Naive B cell (primary cell): ENCODE measurements at regions not wholly inside any gene's neighbourhood (a gene's known extent, or its start where the extent isn't known, plus 50 kb on each side); places are given as distances from the start of the nearest gene placed in this dataset.
A peak's percentile ranks its signal among the peaks of the same experiment; 100 is the strongest.

ENCODE experiments used
- ATAC-seq, 2 donors: fragments of 150-1000 bp; cut with Tn5 transposase; 2 replicates each; pipeline ENCODE4 v1.10.0; 2021; ENCODE audit warnings: low read depth in 2 of 2, mild to moderate bottlenecking in 2 of 2, moderate library complexity in 2 of 2
- DNase-seq: peaks from one replicate; pipeline ENCODE4 v3.0.0; 2022
- H3K27ac Mint-ChIP-seq, 6 donors: one replicate each; pipeline ENCODE4 v1.8.0; 2020 to 2022; ENCODE audit warnings: mild to moderate bottlenecking in 6 of 6, mixed read lengths in 6 of 6, moderate library complexity in 5 of 6, inconsistent platforms in 2 of 6
- H3K27me3 Mint-ChIP-seq, 3 donors: one replicate each; pipeline ENCODE4 v1.8.0; 2021 to 2022; ENCODE audit warnings: mixed read lengths in 3 of 3, mild to moderate bottlenecking in 1 of 3
- H3K36me3 Mint-ChIP-seq, 2 donors: one replicate each; pipeline ENCODE4 v1.8.0; 2020 to 2022; ENCODE audit warnings: mixed read lengths in 2 of 2, inconsistent platforms in 1 of 2, mild to moderate bottlenecking in 1 of 2
- H3K4me1 Mint-ChIP-seq, 3 donors: one replicate each; pipeline ENCODE4 v1.8.0; 2020 to 2022; ENCODE audit warnings: mixed read lengths in 3 of 3, inconsistent platforms in 1 of 3, mild to moderate bottlenecking in 1 of 3, moderate library complexity in 1 of 3
- H3K4me3 Mint-ChIP-seq, 8 donors: one replicate each; pipeline ENCODE4 v1.8.0; 2020 to 2022; ENCODE audit warnings: mild to moderate bottlenecking in 8 of 8, mixed read lengths in 8 of 8, moderate library complexity in 8 of 8, inconsistent platforms in 2 of 8
- H3K9me3 Mint-ChIP-seq, 7 donors: one replicate each; pipeline ENCODE4 v1.8.0; 2020 to 2022; ENCODE audit warnings: mixed read lengths in 7 of 7, mild to moderate bottlenecking in 5 of 7, inconsistent platforms in 2 of 7, moderate library complexity in 1 of 7

- H3K4me1 Mint-ChIP-seq, result peaks cover 9 to 15% (median 14%) of the 10 kb centered on the region in 3 donors
- H3K27ac Mint-ChIP-seq, result peak overlapping the region in 3 of 6 donors; percentile 12 to 83 (median 58)
- H3K4me3 Mint-ChIP-seq, result no peak overlapping the region
- DNase-seq (no peak), ATAC-seq (no peak)
- no peaks in the 10 kb centered on the region for H3K9me3 Mint-ChIP-seq
- H3K36me3 Mint-ChIP-seq, result no peaks in the 10 kb centered on the region
- peaks cover 0 to 5% (median 0%) of the 10 kb centered on the region in 3 donors for H3K27me3 Mint-ChIP-seq
Observed at GRCh38 chr14:76943072-76943471, 85.4 kb downstream of the IRF2BPL start.

- Mint-ChIP-seq H3K27me3 (peaks cover 0 to 5% (median 0%) of the 10 kb centered on the region in 3 donors), H3K9me3 (no peaks in the 10 kb centered on the region), H3K36me3 (no peaks in the 10 kb centered on the region), H3K4me1 (peaks cover 5 to 7% (median 6%) of the 10 kb centered on the region in 3 donors), H3K4me3 (no peak overlapping the region), H3K27ac (peak overlapping the region in 1 of 6 donors; percentile 47)
- DNase-seq (no peak), ATAC-seq (no peak)
Observed at GRCh38 chr14:76941946-76942805, 86.3 kb downstream of the IRF2BPL start.

GRCh38 chr14:76941544-76941943, 87.0 kb downstream of the IRF2BPL start:
- no peak overlapping the region for H3K4me3 Mint-ChIP-seq
- peak overlapping the region in 1 of 6 donors; percentile 77 for H3K27ac Mint-ChIP-seq
- no peaks in the 10 kb centered on the region for H3K36me3 Mint-ChIP-seq
- ATAC-seq (no peak), DNase-seq (no peak)
- peaks cover 0 to 1% (median 0%) of the 10 kb centered on the region in 3 donors for H3K4me1 Mint-ChIP-seq
- H3K9me3 Mint-ChIP-seq, result no peaks in the 10 kb centered on the region
- peaks cover 0 to 5% (median 0%) of the 10 kb centered on the region in 3 donors for H3K27me3 Mint-ChIP-seq

DNA sequence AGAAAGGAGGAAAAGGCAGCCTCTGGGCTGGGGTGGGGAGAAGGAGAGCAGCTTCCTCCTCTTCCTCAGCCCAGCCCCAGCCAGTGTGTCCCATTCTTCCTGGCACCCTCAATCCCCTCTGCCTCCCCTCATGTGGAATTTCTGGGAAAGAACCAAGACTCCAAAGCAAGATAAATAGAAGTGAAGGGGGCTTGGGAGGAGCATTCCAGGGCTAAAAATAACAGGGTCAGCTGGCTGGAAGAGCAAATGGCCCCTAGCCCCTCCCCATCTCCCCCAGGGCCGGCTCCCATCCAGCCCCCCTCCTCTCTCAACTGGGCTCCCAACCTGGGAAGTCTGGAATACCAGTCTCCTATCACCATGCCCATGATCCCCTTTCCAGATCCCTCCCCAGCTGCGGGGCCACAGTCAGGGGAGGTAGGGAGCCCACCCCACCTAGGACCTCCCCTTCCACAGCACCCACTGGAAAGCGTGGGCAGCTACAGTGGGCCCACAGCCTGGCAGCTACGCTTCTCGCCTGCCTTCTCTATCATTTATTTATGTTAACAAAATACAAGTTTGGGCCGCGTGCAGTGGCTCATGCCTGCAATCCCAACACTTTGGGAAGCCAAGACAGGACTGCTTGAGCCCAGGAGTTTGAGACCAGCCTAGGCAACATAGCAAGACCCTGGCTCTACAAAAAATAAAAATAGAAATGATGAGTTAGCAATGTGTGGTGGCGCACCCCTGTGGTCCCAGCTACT, 88.3 kb downstream of the IRF2BPL start:
- Mint-ChIP-seq H3K27me3 (peaks cover 0 to 5% (median 0%) of the 10 kb centered on the region in 3 donors), H3K27ac (no peak overlapping the region), H3K36me3 (no peaks in the 10 kb centered on the region), H3K9me3 (no peaks in the 10 kb centered on the region), H3K4me1 (no peaks in the 10 kb centered on the region), H3K4me3 (no peak overlapping the region)
- ATAC-seq, result no peak
- no peak for DNase-seq

GRCh38 chr14:76939015-76939742, 89.3 kb downstream of the IRF2BPL start:
- peaks cover 0 to 5% (median 0%) of the 10 kb centered on the region in 3 donors for H3K27me3 Mint-ChIP-seq
- H3K4me3 Mint-ChIP-seq, result no peak overlapping the region
- ATAC-seq (no peak), DNase-seq (no peak)
- no peaks in the 10 kb centered on the region for H3K4me1 Mint-ChIP-seq
- no peaks in the 10 kb centered on the region for H3K9me3 Mint-ChIP-seq
- H3K36me3 Mint-ChIP-seq, result no peaks in the 10 kb centered on the region
- H3K27ac Mint-ChIP-seq, result no peak overlapping the region

DNA sequence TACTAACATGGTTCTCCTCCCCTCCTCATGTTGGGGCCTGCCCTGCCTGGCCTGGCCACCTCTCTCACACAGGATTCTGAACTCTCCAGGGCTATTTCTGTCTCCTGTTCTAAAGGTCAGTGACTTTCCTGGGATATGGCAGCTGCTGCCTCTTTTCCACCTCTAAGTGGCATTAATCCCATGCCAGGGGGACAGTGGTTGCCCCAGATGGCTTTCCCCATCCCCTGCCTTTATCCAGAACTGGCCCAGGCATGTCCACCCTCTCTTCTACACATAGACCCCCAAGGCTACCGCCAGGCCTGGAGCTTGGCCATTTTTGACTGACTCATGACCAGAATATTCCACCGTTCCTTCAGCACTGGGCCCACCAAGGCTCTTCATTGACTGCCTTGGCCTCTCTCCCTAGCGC, 90.4 kb downstream of the IRF2BPL start:
- peak overlapping the region in 1 of 8 donors; percentile 9 for H3K4me3 Mint-ChIP-seq
- H3K36me3 Mint-ChIP-seq, result no peaks in the 10 kb centered on the region
- no peaks in the 10 kb centered on the region for H3K9me3 Mint-ChIP-seq
- DNase-seq, result no peak
- no peak for ATAC-seq
- H3K4me1 Mint-ChIP-seq, result no peaks in the 10 kb centered on the region
- H3K27me3 Mint-ChIP-seq, result peaks cover 0 to 5% (median 0%) of the 10 kb centered on the region in 3 donors
- H3K27ac Mint-ChIP-seq, result peak overlapping the region in 1 of 6 donors; percentile 22

GRCh38 chr14:76937181-76938091, 91.1 kb downstream of the IRF2BPL start:
- H3K4me1 Mint-ChIP-seq, result no peaks in the 10 kb centered on the region
- H3K4me3 Mint-ChIP-seq, result no peak overlapping the region
- no peaks in the 10 kb centered on the region for H3K9me3 Mint-ChIP-seq
- ATAC-seq (no peak), DNase-seq (no peak)
- H3K36me3 Mint-ChIP-seq, result no peaks in the 10 kb centered on the region
- H3K27me3 Mint-ChIP-seq, result peaks cover 0 to 5% (median 0%) of the 10 kb centered on the region in 3 donors
- peak overlapping the region in 1 of 6 donors; percentile 22 for H3K27ac Mint-ChIP-seq

DNA sequence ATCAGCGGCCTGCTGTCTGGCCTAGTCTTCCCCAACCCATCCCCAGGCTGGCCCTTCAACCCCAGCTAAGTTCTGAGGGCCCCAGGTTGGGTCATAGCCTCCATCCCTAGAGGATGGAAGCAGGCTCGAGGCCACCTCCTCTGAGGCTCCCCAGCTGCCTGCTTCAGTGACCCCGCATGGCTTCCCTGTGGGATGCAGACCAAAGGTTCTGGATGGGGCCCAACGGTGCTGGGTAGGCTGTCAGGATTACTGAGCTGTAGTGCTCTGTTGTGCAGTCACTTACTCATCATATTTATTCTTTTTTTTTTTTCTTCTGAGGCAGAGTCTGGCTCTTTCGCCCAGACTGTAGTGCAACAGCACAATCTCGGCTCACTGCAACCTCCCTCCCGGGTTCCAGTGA, 92.0 kb downstream of the IRF2BPL start:
- Mint-ChIP-seq H3K36me3 (no peaks in the 10 kb centered on the region), H3K27ac (no peak overlapping the region), H3K27me3 (peaks cover 0 to 5% (median 0%) of the 10 kb centered on the region in 3 donors), H3K4me3 (no peak overlapping the region), H3K4me1 (peaks cover 0 to 4% (median 0%) of the 10 kb centered on the region in 3 donors), H3K9me3 (no peaks in the 10 kb centered on the region)
- DNase-seq (no peak), ATAC-seq (no peak)

DNA sequence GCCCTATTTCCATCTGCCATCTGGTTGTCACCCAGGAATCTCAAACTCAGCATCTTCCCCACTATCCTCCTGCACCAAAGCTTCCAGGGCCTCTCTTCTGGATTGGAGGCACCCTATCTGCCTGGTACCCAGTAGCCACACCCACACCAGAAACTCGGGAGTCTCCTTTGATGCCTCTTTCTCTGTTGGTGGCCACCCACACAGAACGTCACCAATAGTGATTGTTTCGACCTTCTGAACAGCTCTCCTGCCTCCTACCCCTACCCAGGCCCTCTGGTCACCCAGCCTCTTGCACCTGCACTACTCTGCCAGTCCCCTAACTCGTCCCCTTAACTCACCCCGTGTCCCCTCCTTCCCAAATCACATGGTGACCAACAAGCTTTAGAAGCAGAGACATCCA, 95.0 kb downstream of the IRF2BPL start:
- peaks cover 10 to 14% (median 11%) of the 10 kb centered on the region in 3 donors for H3K4me1 Mint-ChIP-seq
- no peak overlapping the region for H3K27ac Mint-ChIP-seq
- peaks cover 0 to 4% (median 0%) of the 10 kb centered on the region in 3 donors for H3K27me3 Mint-ChIP-seq
- no peaks in the 10 kb centered on the region for H3K36me3 Mint-ChIP-seq
- no peak for DNase-seq
- H3K4me3 Mint-ChIP-seq, result peak overlapping the region in 1 of 8 donors; percentile 57
- ATAC-seq, result no peak
- H3K9me3 Mint-ChIP-seq, result no peaks in the 10 kb centered on the region

DNA sequence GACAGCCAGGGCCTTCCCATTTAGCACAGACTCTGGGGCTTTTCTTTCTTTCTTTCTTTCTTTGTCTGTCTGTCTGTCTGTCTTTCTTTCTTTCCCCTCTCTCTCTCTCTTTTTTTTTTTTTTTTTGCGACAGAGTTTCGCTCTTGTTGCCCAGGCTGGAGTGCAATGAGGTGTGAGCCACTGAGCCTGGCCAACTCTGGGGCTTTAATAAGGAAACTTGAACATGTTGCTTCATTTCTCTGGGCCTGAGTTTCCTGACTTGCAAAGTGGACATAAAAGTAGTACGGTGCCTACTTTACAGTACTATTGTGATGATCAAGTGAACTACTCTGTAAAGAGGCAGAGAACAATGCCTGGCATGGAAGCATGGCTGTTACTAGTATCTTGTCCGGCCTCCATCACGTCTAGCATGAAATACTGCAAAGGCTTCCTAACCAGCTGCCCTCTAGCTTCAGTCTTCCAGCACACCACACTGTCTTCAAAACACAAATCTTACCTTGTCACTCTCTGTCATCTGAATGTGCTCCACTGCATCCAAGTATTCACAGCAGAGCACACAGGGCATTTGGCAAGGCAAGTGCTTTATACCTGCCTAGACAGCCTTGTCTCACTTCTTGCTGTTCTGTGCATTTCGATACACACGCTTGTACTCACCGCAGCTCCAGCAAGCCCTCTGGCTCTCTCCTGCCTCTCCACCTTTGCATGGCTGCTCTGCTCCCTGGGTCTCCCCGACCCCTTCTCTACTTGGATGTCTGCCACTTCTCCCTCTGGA, 96.7 kb downstream of the IRF2BPL start:
- Mint-ChIP-seq H3K9me3 (no peaks in the 10 kb centered on the region), H3K36me3 (no peaks in the 10 kb centered on the region), H3K4me3 (no peak overlapping the region), H3K4me1 (peaks cover 15 to 22% (median 19%) of the 10 kb centered on the region in 3 donors), H3K27ac (peak overlapping the region in 4 of 6 donors; percentile 7 to 43 (median 28)), H3K27me3 (peaks cover 0 to 7% (median 0%) of the 10 kb centered on the region in 3 donors)
- DNase-seq, result no peak
- no peak for ATAC-seq

DNA sequence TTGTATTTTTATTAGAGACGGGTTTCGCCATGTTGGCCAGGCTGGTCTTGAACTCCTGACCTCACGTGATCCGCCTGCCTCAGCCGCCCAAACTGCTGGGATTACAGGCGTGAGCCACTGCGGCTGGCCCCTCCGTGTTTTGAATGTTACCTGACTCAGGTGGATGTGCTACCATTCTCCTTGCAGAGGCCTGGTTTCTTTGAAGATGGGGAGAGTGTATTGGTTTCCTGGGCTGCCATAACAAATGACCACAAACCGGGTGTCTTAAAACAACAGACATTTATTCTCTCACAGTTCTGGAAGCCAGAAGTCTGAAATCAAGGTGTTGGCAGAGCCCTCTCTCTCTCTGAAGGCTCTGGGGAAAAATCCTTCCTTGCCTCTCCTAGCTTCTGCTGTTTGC, 98.0 kb downstream of the IRF2BPL start:
- H3K36me3 Mint-ChIP-seq, result no peaks in the 10 kb centered on the region
- no peaks in the 10 kb centered on the region for H3K9me3 Mint-ChIP-seq
- H3K4me1 Mint-ChIP-seq, result peaks cover 27 to 31% (median 27%) of the 10 kb centered on the region in 3 donors
- ATAC-seq, result no peak
- H3K27me3 Mint-ChIP-seq, result peaks cover 0 to 13% (median 0%) of the 10 kb centered on the region in 3 donors
- no peak overlapping the region for H3K4me3 Mint-ChIP-seq
- H3K27ac Mint-ChIP-seq, result peak overlapping the region in 2 of 6 donors; percentile 42 to 47
- DNase-seq, result no peak

DNA sequence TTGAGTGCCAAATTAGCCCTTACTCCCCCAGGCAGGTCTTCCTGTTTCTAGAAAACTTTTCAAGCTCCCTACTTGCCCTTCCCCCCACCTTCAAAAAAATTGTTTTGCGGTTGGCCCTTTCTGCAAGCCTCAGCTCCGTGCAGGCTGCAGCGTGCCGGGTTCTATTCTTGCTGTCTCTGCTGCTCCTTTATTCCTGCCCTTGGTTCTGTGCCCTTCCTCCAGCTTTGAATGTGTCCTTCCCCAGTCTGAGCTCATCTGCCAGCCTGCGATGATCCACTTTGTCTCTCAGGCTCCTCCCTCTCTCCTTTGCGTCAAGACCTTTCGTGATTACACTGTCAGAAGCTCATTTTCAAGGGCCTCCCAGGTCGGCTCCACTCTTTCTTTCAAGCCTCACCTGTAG, 98.6 kb downstream of the IRF2BPL start:
- peaks cover 27 to 33% (median 27%) of the 10 kb centered on the region in 3 donors for H3K4me1 Mint-ChIP-seq
- no peak for DNase-seq

More for the DNA sequence above, 98.6 kb downstream of the IRF2BPL start:
- peak; percentile 32 to 37 for ATAC-seq
- Mint-ChIP-seq H3K36me3 (no peaks in the 10 kb centered on the region), H3K4me3 (peak overlapping the region in 5 of 8 donors; percentile 9 to 47 (median 35)), H3K9me3 (no peaks in the 10 kb centered on the region), H3K27ac (peak overlapping the region in 2 of 6 donors; percentile 57 to 97), H3K27me3 (peaks cover 0 to 16% (median 0%) of the 10 kb centered on the region in 3 donors)
